ENCODE measurements at regions not wholly inside any gene's neighbourhood (a gene's known extent, or its start where the extent isn't known, plus 50 kb on each side); places are given as distances from the start of the nearest gene placed in this dataset.

DNA sequence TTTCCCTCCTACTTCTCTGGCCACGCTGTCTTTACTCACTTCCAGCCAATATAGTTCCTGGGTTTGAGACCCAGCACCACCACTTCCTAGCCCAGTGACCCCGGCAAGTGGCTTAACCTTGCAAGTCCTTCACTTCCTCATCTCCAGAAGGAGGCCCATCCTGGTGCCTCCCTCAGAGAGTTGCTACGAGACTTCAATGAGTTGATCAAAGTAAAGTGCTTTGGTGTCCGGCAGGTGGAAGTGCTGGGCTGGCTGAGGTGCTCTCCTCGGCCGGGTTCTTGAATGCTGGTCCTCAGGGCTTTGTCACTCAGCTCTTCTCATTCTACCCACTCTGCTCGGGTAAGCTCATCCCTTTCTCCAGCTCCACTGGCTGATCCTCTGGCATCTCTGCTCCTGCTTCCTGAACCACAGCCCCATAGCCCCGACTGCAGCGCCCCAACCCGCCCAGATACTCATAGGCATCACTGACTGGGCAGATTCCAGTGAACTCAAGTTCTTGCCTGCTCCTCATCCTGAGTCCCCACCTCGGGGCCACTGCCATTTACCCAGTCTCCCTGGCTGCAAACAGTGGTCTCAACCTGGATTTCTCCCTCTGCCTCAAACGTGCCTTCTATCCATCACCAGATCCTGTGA, 75.8 kb upstream of the WNT4 start:
- no peaks in the 10 kb centered on the region for H3K4me1 Mint-ChIP-seq
- H3K4me3 Mint-ChIP-seq: no peak overlapping the region
- no peak for DNase-seq
- H3K9me3 ChIP-seq (replicated peaks in 1 of 2; ENCODE audit: control insufficient read depth in 1 of 2, insufficient read depth in 1 of 2, low read length in 2 of 2): no peaks in the 10 kb centered on the region
- H3K4me2 ChIP-seq (replicated peaks; ENCODE audit: extremely low read depth, low read length, poor library complexity, severe bottlenecking): no peak overlapping the region
- H3K4me3 ChIP-seq (replicated peaks in 1 of 3; ENCODE audit: low read depth in 2 of 3, low read length in 3 of 3): no peak overlapping the region
- TF ChIP-seq CTCF (IDR thresholded peaks at IDR 0.05): no peak
- H2AFZ ChIP-seq (ENCODE audit: insufficient read depth, low read depth, low read length, poor library complexity, severe bottlenecking): no peak overlapping the region
- H3K36me3 Mint-ChIP-seq: no peaks in the 10 kb centered on the region
- no peaks in the 10 kb centered on the region for H3K9me3 Mint-ChIP-seq
- WGBS (ENCODE audit: insufficient coverage): 84% methylated on average over 11 of the region's 12 CpGs
- peaks cover 0 to 3% of the 10 kb centered on the region in 2 donors for H3K27me3 ChIP-seq (ENCODE audit: control insufficient read depth in 2 of 2, insufficient read depth in 2 of 2, low read length in 2 of 2)
- H4K20me1 ChIP-seq (ENCODE audit: insufficient read depth, low read length): no peaks in the 10 kb centered on the region
- no peaks in the 10 kb centered on the region for H3K79me2 ChIP-seq (ENCODE audit: insufficient read depth, low read length)
- H3K9ac ChIP-seq (ENCODE audit: insufficient read depth, low read length, poor library complexity, severe bottlenecking): no peak overlapping the region
- no peaks in the 10 kb centered on the region for H3K36me3 ChIP-seq (replicated peaks in 1 of 2; ENCODE audit: control insufficient read depth in 1 of 2, insufficient read depth in 2 of 2, low read length in 2 of 2)
- no peak overlapping the region for H3K27ac Mint-ChIP-seq
- intact Hi-C loops (cut with micrococcal nuclease): no loop called here
- H3K4me1 ChIP-seq (ENCODE audit: control insufficient read depth in 1 of 2, insufficient read depth in 2 of 2, low read length in 2 of 2): no peaks in the 10 kb centered on the region
- peaks cover 11 to 25% (median 24%) of the 10 kb centered on the region in 3 donors for H3K27me3 Mint-ChIP-seq (ENCODE audit: low read depth in 3 of 3)
- no peak overlapping the region for H3K27ac ChIP-seq (ENCODE audit: low read depth in 1 of 2, low read length in 2 of 2)

GRCh38 chr1:22221233-22221780, 78.4 kb upstream of the WNT4 start:
- no peak overlapping the region for H3K4me3 ChIP-seq (replicated peaks in 1 of 3; ENCODE audit: low read depth in 2 of 3, low read length in 3 of 3)
- no peak overlapping the region for H3K27ac ChIP-seq (ENCODE audit: low read depth in 1 of 2, low read length in 2 of 2)
- H3K27me3 ChIP-seq (ENCODE audit: control insufficient read depth in 2 of 2, insufficient read depth in 2 of 2, low read length in 2 of 2): no peaks in the 10 kb centered on the region
- no peaks in the 10 kb centered on the region for H3K79me2 ChIP-seq (ENCODE audit: insufficient read depth, low read length)
- H3K36me3 ChIP-seq (replicated peaks in 1 of 2; ENCODE audit: control insufficient read depth in 1 of 2, insufficient read depth in 2 of 2, low read length in 2 of 2): no peaks in the 10 kb centered on the region
- whole genome bisulfite sequencing (ENCODE audit: insufficient coverage): 84% methylated on average over 7 of the region's 8 CpGs
- Mint-ChIP-seq H3K4me1 (no peaks in the 10 kb centered on the region), H3K9me3 (peaks cover 0 to 3% (median 0%) of the 10 kb centered on the region in 7 donors), H3K36me3 (no peaks in the 10 kb centered on the region), H3K27me3 (ENCODE audit: low read depth in 3 of 3) (peaks cover 0 to 16% (median 10%) of the 10 kb centered on the region in 3 donors), H3K27ac (no peak overlapping the region), H3K4me3 (no peak overlapping the region)
- H3K9me3 ChIP-seq (replicated peaks in 1 of 2; ENCODE audit: control insufficient read depth in 1 of 2, insufficient read depth in 1 of 2, low read length in 2 of 2): no peaks in the 10 kb centered on the region
- intact Hi-C loops (cut with micrococcal nuclease): no loop called here
- H3K9ac ChIP-seq (ENCODE audit: insufficient read depth, low read length, poor library complexity, severe bottlenecking): no peak overlapping the region
- no peak overlapping the region for H2AFZ ChIP-seq (ENCODE audit: insufficient read depth, low read depth, low read length, poor library complexity, severe bottlenecking)
- no peak for DNase-seq
- H3K4me1 ChIP-seq (ENCODE audit: control insufficient read depth in 1 of 2, insufficient read depth in 2 of 2, low read length in 2 of 2): no peaks in the 10 kb centered on the region
- no peaks in the 10 kb centered on the region for H4K20me1 ChIP-seq (ENCODE audit: insufficient read depth, low read length)
- TF ChIP-seq CTCF (IDR thresholded peaks at IDR 0.05): no peak
- H3K4me2 ChIP-seq (replicated peaks; ENCODE audit: extremely low read depth, low read length, poor library complexity, severe bottlenecking): no peak overlapping the region

All from CD14-positive monocyte (primary cell).